GM12875 (cell line): ENCODE measurements at regions not wholly inside any gene's neighbourhood (a gene's known extent, or its start where the extent isn't known, plus 50 kb on each side); places are given as distances from the start of the nearest gene placed in this dataset.

Source experiments
- H3K4me3 ChIP-seq: one replicate; pipeline ENCODE4 v1.5.1; 2011; ENCODE audit warnings: low read depth, low read length, control low read depth
- CTCF ChIP-seq: IDR thresholded peaks from 2 replicates; pipeline ENCODE4 v1.5.1; 2011; ENCODE audit warnings: low read depth, mild to moderate bottlenecking, control low read depth, inconsistent platforms, low read length, moderate library complexity, borderline replicate concordance; ENCODE audit not compliant: insufficient read depth

DNA sequence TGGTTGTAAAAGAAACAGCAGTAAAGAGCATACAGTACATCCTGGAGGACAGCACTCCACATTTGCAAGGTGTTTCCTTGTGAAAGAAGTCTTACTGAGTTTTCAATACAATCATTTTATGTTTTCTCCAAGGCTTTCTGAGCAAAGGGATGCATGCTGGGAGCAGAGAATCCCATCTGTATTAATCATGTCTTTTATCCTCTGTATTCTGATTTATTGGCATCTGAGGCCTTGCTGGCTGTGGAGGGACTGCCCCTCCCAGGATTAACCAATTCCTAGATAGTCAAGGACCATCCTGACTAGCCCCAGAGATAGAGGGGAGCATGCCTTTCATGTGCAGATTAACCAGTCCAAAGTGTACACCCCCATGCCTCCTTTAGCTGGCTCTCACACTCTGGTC, 476.3 kb downstream of the SIPA1L2 start:
- no peak for TF ChIP-seq CTCF

DNA sequence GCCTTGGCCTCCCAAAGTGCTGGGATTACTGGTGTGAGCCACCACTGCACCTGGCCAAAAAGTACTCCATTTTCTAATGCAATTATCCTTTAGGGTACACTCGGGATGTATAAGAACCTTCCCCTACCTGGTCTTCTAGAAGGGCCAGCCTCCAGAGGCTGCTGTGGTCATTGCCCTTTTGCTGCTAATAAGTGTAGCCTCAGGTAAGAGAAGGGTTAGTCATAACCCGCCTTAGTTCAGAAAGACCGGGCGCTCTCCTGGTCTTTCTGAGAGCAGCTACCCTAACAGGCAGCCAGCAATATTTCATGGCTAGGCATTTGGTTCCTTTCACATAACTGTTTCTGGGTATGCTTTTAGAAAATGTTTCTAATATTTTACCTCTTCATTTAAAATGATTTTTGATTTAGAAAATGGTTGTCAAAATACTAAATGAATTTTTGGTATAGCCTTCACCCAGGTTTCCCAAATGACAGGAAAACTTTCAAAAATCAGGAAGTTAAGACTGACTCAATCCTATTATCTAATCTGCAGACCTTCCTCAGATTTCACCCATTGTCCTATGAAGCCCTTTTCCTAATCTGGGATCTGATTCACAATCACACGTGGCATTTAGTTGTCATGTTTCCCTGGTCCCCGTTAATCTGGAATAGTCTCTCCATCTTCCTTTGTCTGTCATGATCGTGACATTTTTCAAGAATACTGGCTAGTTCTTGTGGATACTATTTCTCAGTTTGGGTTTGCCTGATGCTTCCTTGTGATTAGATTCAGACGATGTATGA, 479.0 kb downstream of the SIPA1L2 start:
- H3K4me3 ChIP-seq = no peak overlapping the region
- no peak for TF ChIP-seq CTCF

More for the DNA sequence above, 476.3 kb downstream of the SIPA1L2 start:
- H3K4me3 ChIP-seq = no peak overlapping the region

DNA sequence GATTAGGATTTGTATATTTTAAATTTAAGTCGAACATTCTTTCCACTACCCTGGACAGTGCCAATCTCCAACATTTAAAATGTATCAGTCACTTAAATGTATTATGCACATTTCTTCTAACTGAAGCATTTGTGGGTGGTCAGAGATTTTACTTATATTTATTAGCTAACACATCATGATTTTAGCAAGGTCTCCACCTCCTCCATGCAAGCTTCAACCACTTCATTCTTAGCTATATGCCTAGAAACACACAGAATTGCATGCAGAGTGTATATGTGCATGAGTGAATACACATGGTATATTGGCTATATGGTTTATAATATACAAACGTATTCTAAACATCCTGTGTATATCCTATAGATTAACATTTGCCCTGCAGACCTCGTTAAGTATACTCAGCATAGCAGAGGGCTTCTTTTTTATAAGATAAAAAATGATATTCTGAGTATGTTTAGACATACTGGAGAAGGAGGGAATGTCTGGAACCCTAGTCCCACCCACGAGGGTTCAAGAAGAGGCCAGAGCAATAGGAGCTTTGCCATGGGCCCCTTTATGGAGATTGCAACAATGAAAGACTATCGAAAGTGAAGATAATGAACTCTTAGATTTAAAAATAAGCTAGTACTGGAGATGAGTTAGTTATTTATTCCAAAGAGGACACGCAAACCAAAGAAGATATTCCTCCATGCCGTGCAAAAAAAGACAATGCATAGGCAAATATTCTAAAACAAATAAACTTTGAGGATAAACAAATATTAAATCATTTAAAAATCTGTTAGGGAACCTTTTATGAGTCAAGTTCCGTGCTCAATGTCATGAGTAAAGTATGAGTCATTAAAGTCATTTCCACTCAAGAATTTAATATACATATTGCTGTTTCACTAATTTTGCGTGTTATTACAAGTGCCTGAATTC, 480.4 kb downstream of the SIPA1L2 start:
- no peak for TF ChIP-seq CTCF
- H3K4me3 ChIP-seq = no peak overlapping the region

DNA sequence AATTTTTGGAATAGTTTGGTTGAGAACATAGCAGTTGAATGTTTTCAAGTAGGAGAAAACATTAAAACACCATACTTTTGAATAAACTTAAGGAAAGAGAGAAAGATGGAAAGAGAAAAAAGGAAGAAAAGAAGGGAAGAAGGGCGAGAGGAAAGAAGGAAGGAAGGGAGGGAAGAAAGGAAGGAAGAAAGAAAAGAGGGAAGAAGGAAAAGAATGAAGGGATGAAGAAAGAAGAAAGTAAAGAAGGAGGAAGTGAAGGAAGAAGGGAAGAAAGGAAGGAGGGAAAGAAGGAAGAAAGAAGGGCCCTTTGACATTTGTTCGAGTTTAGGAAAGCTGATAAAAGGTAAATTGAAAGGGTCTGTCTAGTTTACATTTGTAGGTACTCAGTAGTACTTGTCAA, 482.7 kb downstream of the SIPA1L2 start:
- no peak overlapping the region for H3K4me3 ChIP-seq
- no peak for TF ChIP-seq CTCF

- H3K4me3 ChIP-seq = no peak overlapping the region
- TF ChIP-seq CTCF = no peak
Measured at GRCh38 chr1:232146514-232146913, 483.4 kb downstream of the SIPA1L2 start.

GRCh38 chr1:232145768-232146167, 484.2 kb downstream of the SIPA1L2 start:
- no peak for TF ChIP-seq CTCF
- H3K4me3 ChIP-seq = no peak overlapping the region
